Mammary epithelial cell (primary cell): ENCODE measurements at regions not wholly inside any gene's neighbourhood (a gene's known extent, or its start where the extent isn't known, plus 50 kb on each side); places are given as distances from the start of the nearest gene placed in this dataset.

ENCODE experiments used
- CTCF ChIP-seq, 2 donors: IDR thresholded peaks in 1 of 2; conservative IDR thresholded peaks in 1 of 2; 2 replicates each; pipeline ENCODE4 v1.5.1; 2011 to 2012; ENCODE audit warnings: inconsistent platforms in 2 of 2, low read length in 2 of 2, mild to moderate bottlenecking in 2 of 2, control low read depth in 1 of 2, low read depth in 1 of 2; ENCODE audit not compliant: insufficient read depth in 1 of 2; ENCODE audit errors: extremely low read depth in 1 of 2
- EZH2 ChIP-seq: IDR thresholded peaks from 2 replicates; pipeline ENCODE4 v1.6.1; 2012; ENCODE audit warnings: low read length, inconsistent platforms, borderline replicate concordance

GRCh38 chr22:48153726-48154125 lies 1391.3 kb downstream of the TBC1D22A start:
- no peak for TF ChIP-seq CTCF (conservative IDR thresholded peaks at IDR 0.05 in 1 of 2, IDR thresholded peaks at IDR 0.05 in 1 of 2; ENCODE audit: extremely low read depth in 1 of 2, insufficient read depth in 1 of 2, low read depth in 1 of 2, low read length in 2 of 2)
- no peak for TF ChIP-seq EZH2
